Stimulated activated effector memory CD8-positive, alpha-beta T cell treated with anti-CD3 and anti-CD28 coated beads, Interleukin-12 subunit alpha, Interleukin-12 subunit beta, amount 100 ng/mL, for 72 hours (primary cell): ENCODE measurements at regions not wholly inside any gene's neighbourhood (a gene's known extent, or its start where the extent isn't known, plus 50 kb on each side); places are given as distances from the start of the nearest gene placed in this dataset.
A peak's percentile ranks its signal among the peaks of the same experiment; 100 is the strongest.

Experiments used
- ATAC-seq: fragments of 150-1000 bp; cut with Tn5 transposase; 2 replicates; pipeline ENCODE4 v1.10.0; 2021
- DNase-seq, 2 donors: peaks; one replicate each; pipeline ENCODE4 v3.0.0; 2021 to 2022; ENCODE audit warnings: low spot score in 2 of 2
- H3K27ac Mint-ChIP-seq: one replicate; pipeline ENCODE4 v1.8.0; 2022; ENCODE audit warnings: mild to moderate bottlenecking, mixed read lengths
- H3K36me3 Mint-ChIP-seq: one replicate; pipeline ENCODE4 v1.8.0; 2022; ENCODE audit warnings: mild to moderate bottlenecking, mixed read lengths
- H3K4me1 Mint-ChIP-seq: one replicate; pipeline ENCODE4 v1.8.0; 2022; ENCODE audit warnings: mixed read lengths
- H3K4me3 Mint-ChIP-seq: one replicate; pipeline ENCODE4 v1.8.0; 2022; ENCODE audit warnings: mild to moderate bottlenecking, mixed read lengths
- H3K9me3 Mint-ChIP-seq: one replicate; pipeline ENCODE4 v1.8.0; 2022; ENCODE audit warnings: mixed read lengths

- DNase-seq: no peak
- Mint-ChIP-seq H3K27ac (no peak overlapping the region), H3K36me3 (no peaks in the 10 kb centered on the region), H3K4me1 (no peaks in the 10 kb centered on the region), H3K9me3 (peaks cover 2% of the 10 kb centered on the region), H3K4me3 (no peak overlapping the region)
- ATAC-seq: no peak
Measured at GRCh38 chr10:117601716-117602115, 59.2 kb downstream of the EMX2 start.

- Mint-ChIP-seq H3K27ac (no peak overlapping the region), H3K36me3 (no peaks in the 10 kb centered on the region)
Measured at GRCh38 chr10:117603081-117603480, 60.5 kb downstream of the EMX2 start.

GRCh38 chr10:117603726-117604125 is 61.2 kb downstream of the EMX2 start:
- H3K36me3 Mint-ChIP-seq: no peaks in the 10 kb centered on the region
- H3K9me3 Mint-ChIP-seq: peaks cover 2% of the 10 kb centered on the region
- ATAC-seq: no peak
- no peak for DNase-seq
- H3K4me1 Mint-ChIP-seq: no peaks in the 10 kb centered on the region
- no peak overlapping the region for H3K27ac Mint-ChIP-seq
- H3K4me3 Mint-ChIP-seq: no peak overlapping the region

More at GRCh38 chr10:117603081-117603480, 60.5 kb downstream of the EMX2 start:
- Mint-ChIP-seq H3K4me1 (no peaks in the 10 kb centered on the region), H3K9me3 (peaks cover 2% of the 10 kb centered on the region), H3K4me3 (no peak overlapping the region)
- DNase-seq (no peak), ATAC-seq (no peak)

DNA sequence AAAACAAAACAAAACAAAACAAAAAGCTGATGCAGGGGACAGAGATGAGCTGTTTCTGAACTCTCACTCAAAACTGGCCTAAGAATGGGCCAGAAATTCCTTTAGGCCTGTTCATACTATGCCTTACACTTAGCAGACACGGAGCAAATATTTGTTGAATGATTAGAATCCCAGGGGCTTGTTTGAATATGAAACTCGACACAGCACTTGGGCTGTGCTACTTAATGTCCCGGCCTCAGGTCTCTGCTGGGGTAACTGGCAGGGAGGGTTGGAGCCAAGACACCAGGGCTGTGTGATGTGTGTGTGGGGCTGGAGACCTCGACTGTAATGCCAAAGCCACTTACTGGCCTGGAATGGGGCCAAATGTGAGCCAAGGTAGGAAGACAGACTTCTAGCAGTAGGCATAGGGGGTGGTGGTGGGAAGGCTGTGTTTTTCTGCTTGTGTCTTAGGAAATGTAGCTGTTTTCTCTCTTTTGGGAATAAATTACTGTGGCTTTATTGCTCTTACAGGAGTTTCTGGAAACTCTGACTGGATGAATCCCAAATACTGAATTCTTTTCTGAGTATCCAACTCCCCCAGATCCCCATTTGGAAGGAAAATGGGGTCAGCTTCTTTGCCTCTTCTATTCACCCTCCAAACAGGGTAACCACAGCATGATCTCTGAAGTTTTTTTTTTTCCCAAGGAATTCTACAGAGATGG is 66.7 kb downstream of the EMX2 start:
- H3K9me3 Mint-ChIP-seq: no peaks in the 10 kb centered on the region
- ATAC-seq (no peak), DNase-seq (no peak)
- no peaks in the 10 kb centered on the region for H3K4me1 Mint-ChIP-seq
- H3K36me3 Mint-ChIP-seq: no peaks in the 10 kb centered on the region
- no peak overlapping the region for H3K4me3 Mint-ChIP-seq
- no peak overlapping the region for H3K27ac Mint-ChIP-seq

DNA sequence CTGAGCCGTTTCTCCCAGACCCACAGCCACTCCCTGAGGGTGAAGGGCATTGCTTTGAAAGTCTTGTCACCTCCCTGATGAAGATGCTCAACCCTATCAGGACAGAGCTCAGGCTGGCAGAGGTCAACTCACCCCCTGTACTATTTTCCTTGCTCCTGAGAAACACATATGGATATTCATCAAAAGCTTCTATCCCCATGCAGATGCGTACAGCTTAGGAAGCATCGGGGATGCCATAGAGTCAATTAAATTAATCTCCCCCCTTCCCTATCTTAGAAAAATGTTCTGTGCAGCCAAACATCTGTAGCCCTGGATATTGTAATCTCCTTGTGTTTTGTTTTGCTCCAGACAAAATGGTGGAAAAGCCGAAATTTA is 67.2 kb downstream of the EMX2 start:
- no peaks in the 10 kb centered on the region for H3K4me1 Mint-ChIP-seq
- ATAC-seq (no peak), DNase-seq (no peak)
- no peak overlapping the region for H3K4me3 Mint-ChIP-seq
- no peaks in the 10 kb centered on the region for H3K9me3 Mint-ChIP-seq
- no peaks in the 10 kb centered on the region for H3K36me3 Mint-ChIP-seq
- no peak overlapping the region for H3K27ac Mint-ChIP-seq

DNA sequence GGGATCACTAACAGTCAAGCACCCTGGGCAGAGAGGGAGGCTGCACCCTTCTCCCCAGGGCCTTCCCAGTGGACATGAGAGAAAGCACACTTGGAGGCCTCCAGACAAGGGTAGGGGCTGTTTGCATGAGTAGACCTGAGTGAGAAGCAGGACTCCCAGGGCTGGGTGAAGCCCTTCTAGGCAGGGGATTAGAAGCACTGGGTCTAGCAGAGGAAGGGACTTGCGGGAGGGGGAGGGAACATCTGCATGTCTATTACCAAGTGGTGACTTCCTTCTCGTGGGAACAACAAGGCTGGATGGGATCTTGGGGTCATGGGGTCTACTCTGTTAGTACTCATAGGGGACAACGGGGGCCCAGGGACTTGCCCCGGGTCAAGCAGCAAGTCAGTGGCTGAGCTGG is 67.8 kb downstream of the EMX2 start:
- ATAC-seq: no peak
- no peak for DNase-seq
- no peak overlapping the region for H3K27ac Mint-ChIP-seq
- H3K9me3 Mint-ChIP-seq: no peaks in the 10 kb centered on the region
- no peaks in the 10 kb centered on the region for H3K4me1 Mint-ChIP-seq
- no peaks in the 10 kb centered on the region for H3K36me3 Mint-ChIP-seq
- no peak overlapping the region for H3K4me3 Mint-ChIP-seq

DNA sequence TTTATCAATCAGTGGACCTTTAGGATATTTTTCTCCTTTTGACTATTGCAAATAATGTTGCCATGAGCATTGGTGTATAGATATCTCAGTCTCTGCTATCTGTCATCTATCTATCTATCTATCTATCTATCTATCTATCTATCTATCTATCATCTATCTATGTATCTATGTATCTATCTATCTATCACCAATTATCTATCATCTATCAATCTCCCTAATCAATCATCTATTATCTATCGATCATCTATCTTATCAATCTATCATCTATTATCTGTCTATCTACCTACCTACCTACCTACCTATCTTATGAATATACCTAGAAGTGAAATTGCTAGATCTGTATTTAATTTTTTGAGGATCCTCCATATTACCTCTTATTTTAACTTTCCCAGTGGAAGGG is 69.6 kb downstream of the EMX2 start:
- Mint-ChIP-seq H3K4me1 (no peaks in the 10 kb centered on the region), H3K27ac (no peak overlapping the region), H3K9me3 (no peaks in the 10 kb centered on the region), H3K36me3 (no peaks in the 10 kb centered on the region), H3K4me3 (no peak overlapping the region)
- DNase-seq (no peak), ATAC-seq (no peak)

- H3K36me3 Mint-ChIP-seq: no peaks in the 10 kb centered on the region
- ATAC-seq (no peak), DNase-seq (no peak)
- no peak overlapping the region for H3K4me3 Mint-ChIP-seq
- H3K27ac Mint-ChIP-seq: no peak overlapping the region
- no peaks in the 10 kb centered on the region for H3K9me3 Mint-ChIP-seq
- no peaks in the 10 kb centered on the region for H3K4me1 Mint-ChIP-seq
Measured at GRCh38 chr10:117615649-117616048, 73.1 kb downstream of the EMX2 start.

DNA sequence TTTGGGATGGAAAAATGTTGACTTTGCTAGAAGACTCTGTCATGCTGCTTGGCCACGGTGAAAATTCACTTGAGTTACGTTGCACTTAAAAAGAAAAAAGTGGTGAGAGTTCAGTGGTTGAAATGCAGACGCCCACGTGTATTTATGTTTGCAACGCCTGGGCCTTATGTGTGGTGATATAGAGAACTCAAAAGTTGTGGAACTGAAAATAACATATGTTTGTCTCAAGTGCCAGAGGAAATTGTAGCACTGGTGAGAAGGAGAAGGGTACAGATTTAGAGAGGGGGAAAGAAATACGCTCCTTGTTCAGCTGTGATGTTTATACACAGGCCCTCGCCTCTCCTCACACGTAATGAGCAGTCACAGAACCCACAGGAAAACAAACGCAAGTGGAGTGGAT is 73.6 kb downstream of the EMX2 start:
- DNase-seq (no peak), ATAC-seq (no peak)
- peaks cover 2% of the 10 kb centered on the region for H3K4me1 Mint-ChIP-seq
- no peak overlapping the region for H3K27ac Mint-ChIP-seq
- H3K36me3 Mint-ChIP-seq: no peaks in the 10 kb centered on the region
- H3K9me3 Mint-ChIP-seq: no peaks in the 10 kb centered on the region
- no peak overlapping the region for H3K4me3 Mint-ChIP-seq

- H3K9me3 Mint-ChIP-seq: no peaks in the 10 kb centered on the region
- H3K36me3 Mint-ChIP-seq: no peaks in the 10 kb centered on the region
- H3K4me1 Mint-ChIP-seq: peaks cover 9% of the 10 kb centered on the region
- ATAC-seq: no peak
- DNase-seq: no peak
- H3K4me3 Mint-ChIP-seq: no peak overlapping the region
- H3K27ac Mint-ChIP-seq: no peak overlapping the region
Measured at GRCh38 chr10:117617086-117617485, 74.5 kb downstream of the EMX2 start.

GRCh38 chr10:117617659-117618058 is 75.1 kb downstream of the EMX2 start:
- H3K27ac Mint-ChIP-seq: no peak overlapping the region
- H3K4me1 Mint-ChIP-seq: peaks cover 9% of the 10 kb centered on the region
- ATAC-seq (no peak), DNase-seq (no peak)
- H3K4me3 Mint-ChIP-seq: no peak overlapping the region
- no peaks in the 10 kb centered on the region for H3K36me3 Mint-ChIP-seq
- H3K9me3 Mint-ChIP-seq: no peaks in the 10 kb centered on the region

- no peak overlapping the region for H3K4me3 Mint-ChIP-seq
- H3K27ac Mint-ChIP-seq: no peak overlapping the region
- no peaks in the 10 kb centered on the region for H3K36me3 Mint-ChIP-seq
- no peaks in the 10 kb centered on the region for H3K9me3 Mint-ChIP-seq
- no peak for ATAC-seq
- H3K4me1 Mint-ChIP-seq: peaks cover 9% of the 10 kb centered on the region
- no peak for DNase-seq
Measured at GRCh38 chr10:117619223-117619622, 76.7 kb downstream of the EMX2 start.

DNA sequence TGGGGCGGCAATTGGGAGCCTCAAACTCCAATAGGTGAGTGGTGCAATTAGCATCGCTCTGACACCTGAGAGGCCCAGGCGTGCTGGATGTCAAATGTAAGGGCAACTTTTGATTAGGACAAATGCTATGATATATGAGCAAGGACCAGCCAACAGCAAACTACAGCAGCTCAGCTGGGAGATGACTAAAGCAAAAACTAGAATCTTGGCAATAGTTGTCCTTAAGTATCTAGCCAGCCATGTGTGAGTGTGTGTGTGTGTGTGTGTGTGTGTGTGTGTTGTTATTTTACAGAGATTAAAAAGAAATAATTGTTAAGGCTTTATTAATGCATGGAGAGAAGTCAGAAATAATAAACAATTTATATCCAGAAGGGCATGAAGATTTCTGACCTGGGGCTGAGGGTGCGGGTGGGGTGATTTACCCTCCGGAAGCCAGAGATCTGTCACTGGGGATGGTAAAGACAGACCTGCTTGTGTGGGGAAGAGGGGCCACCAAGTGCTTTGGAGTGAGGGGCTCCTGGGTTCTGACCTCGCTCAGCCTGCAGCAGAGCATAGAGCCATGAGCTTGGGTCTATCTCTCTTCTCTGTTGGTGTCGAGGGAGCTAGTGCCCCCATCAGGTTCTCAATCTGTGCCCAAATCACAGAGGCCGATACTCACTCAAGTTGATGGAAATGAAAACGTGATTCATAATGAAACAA is 77.3 kb downstream of the EMX2 start:
- no peak for ATAC-seq
- Mint-ChIP-seq H3K27ac (no peak overlapping the region), H3K36me3 (no peaks in the 10 kb centered on the region), H3K4me1 (peaks cover 9% of the 10 kb centered on the region), H3K9me3 (no peaks in the 10 kb centered on the region), H3K4me3 (no peak overlapping the region)
- DNase-seq: peak in 1 of 2 donors; percentile 17

GRCh38 chr10:117621196-117621595 is 78.7 kb downstream of the EMX2 start:
- Mint-ChIP-seq H3K36me3 (no peaks in the 10 kb centered on the region), H3K27ac (no peak overlapping the region), H3K9me3 (no peaks in the 10 kb centered on the region), H3K4me1 (peaks cover 9% of the 10 kb centered on the region), H3K4me3 (no peak overlapping the region)
- ATAC-seq (no peak), DNase-seq (no peak)

DNA sequence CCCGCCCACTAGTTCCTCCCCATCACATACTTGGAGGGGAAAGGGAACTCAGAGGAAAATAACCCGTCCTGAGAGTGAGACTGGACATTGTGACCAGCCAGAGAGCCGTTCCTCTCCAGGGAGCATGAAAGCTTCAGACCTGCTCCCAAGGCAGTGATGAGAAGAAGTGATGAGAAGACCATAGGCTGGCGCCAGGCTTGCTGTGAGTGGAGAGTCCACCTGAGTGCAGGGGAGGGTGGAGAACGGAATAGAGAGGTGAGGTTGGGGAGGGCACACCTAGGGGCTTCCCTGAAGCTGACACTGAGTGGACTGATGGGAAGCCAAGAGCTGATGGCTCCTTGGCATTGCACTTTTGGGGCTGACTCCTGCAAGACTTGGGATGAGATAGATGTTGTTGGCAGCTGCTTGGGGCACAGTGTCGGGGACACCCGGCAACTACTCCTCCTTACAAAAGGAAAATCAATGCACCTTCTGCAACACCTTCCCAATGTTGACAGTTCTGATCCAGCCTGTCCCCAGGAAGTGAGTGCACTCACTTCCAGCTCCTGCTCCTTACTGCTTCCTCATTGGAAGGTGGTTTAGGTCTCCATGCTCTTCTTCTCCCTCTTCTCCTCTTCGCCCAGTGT is 79.4 kb downstream of the EMX2 start:
- no peak overlapping the region for H3K4me3 Mint-ChIP-seq
- no peak overlapping the region for H3K27ac Mint-ChIP-seq
- ATAC-seq (peak; percentile 35), DNase-seq (no peak)
- H3K4me1 Mint-ChIP-seq: peaks cover 9% of the 10 kb centered on the region
- H3K36me3 Mint-ChIP-seq: no peaks in the 10 kb centered on the region
- no peaks in the 10 kb centered on the region for H3K9me3 Mint-ChIP-seq
